ENCODE measurements at regions not wholly inside any gene's neighbourhood (a gene's known extent, or its start where the extent isn't known, plus 50 kb on each side); places are given as distances from the start of the nearest gene placed in this dataset.

DNA sequence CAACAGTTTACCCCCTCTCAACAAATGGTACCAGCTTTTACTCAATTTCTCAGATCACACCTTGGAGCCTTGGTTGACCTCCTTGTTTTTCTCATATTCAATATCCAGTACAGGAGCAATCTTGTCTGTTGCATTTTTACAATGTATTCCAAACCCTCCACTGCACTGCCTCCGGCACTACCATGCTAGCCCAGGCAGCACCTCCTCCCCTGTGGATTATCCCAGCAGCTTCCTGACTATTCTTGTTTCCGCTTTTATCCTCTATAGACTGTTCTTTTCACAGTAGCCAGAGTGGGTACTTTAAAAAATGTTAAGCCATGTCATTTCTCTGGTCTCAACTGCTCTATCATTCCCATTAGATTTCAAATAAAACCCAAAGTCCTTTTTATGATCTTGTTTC, 253.4 kb upstream of the GPRIN3 start:
- TF ChIP-seq EP300 (IDR thresholded peaks at IDR 0.05) (no peak), POLR2AphosphoS5 (IDR thresholded peaks at IDR 0.05) (no peak), POLR2A (IDR thresholded peaks at IDR 0.05) (no peak)
- TF ChIP-seq, protein P1, sequence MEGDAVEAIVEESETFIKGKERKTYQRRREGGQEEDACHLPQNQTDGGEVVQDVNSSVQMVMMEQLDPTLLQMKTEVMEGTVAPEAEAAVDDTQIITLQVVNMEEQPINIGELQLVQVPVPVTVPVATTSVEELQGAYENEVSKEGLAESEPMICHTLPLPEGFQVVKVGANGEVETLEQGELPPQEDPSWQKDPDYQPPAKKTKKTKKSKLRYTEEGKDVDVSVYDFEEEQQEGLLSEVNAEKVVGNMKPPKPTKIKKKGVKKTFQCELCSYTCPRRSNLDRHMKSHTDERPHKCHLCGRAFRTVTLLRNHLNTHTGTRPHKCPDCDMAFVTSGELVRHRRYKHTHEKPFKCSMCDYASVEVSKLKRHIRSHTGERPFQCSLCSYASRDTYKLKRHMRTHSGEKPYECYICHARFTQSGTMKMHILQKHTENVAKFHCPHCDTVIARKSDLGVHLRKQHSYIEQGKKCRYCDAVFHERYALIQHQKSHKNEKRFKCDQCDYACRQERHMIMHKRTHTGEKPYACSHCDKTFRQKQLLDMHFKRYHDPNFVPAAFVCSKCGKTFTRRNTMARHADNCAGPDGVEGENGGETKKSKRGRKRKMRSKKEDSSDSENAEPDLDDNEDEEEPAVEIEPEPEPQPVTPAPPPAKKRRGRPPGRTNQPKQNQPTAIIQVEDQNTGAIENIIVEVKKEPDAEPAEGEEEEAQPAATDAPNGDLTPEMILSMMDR (IDR thresholded peaks at IDR 0.05), result no peak
- 94 to 97% methylated on average over 2 of the region's 2 CpGs for WGBS, 2 donors (ENCODE audit: low coverage in 1 of 2)
- Histone ChIP-seq H3K4me1 (no peaks in the 10 kb centered on the region), H3K27ac (no peak overlapping the region), H3K4me3 (no peak overlapping the region), H3K36me3 (no peaks in the 10 kb centered on the region), H3K27me3 (no peaks in the 10 kb centered on the region), H3K9me3 (no peaks in the 10 kb centered on the region)
- ATAC-seq, result no peak

DNA sequence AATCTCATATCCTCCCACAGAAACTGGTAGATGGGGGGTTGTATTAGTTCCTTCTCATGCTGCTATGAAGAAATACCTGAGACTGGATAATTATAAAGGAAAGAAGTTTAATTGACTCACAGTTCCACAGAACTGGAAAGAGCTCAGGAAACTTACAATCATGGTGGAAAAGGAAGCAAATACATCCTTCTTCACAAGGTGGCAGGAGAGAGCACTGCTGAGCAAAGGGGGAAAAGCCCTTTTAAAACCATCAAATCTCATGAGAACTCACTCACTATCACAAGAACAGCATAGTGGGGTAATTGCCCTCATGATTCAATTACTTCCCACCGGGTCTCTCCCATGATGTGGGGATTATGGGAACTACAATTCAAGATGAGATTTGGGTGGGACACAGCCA, 250.5 kb upstream of the GPRIN3 start:
- no peak for ATAC-seq
- Histone ChIP-seq H3K9me3 (no peaks in the 10 kb centered on the region), H3K27ac (no peak overlapping the region), H3K36me3 (no peaks in the 10 kb centered on the region), H3K4me1 (no peaks in the 10 kb centered on the region), H3K4me3 (no peak overlapping the region), H3K27me3 (no peaks in the 10 kb centered on the region)
- WGBS, 2 donors (ENCODE audit: low coverage in 1 of 2), result 54 to 90% methylated on average over 1 of the region's 1 CpG
- TF ChIP-seq POLR2AphosphoS5 (IDR thresholded peaks at IDR 0.05), result no peak
- TF ChIP-seq, protein P1 (IDR thresholded peaks at IDR 0.05), result peak in 1 of 4 experiments; percentile 9

DNA sequence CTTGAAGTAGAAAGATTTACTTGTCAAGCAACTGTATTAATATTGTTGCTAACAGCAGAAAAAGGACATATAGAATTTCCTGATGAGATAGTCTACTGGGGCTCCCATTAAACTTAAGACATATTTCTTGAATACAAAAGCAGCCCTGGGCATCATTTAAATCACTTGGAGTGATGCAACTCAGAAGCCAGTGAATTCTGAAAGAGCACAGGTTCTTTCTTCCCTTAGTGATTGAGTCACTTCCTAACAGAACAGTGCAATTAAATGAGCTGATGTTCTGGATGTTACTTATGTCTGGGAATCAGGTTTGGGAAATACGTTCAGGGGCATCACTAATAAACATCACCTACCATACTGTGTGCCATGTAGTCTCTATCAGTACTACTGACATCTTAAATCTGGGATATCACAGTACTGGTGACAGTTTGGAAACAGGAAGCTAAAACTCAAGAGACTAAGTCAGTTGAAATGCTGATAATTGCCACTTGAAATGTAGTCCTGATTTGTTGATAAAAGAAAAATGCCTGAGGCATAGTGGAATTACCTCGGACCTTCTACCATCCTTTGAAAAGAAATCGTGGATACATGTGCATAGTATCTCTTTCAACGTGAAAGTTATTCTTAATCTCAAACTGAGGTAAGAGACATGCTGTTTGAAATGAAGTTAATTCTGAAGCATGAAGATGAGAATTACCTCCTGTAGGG, 249.2 kb upstream of the GPRIN3 start:
- Histone ChIP-seq H3K27me3 (no peaks in the 10 kb centered on the region), H3K9me3 (no peaks in the 10 kb centered on the region), H3K27ac (no peak overlapping the region), H3K4me3 (no peak overlapping the region), H3K4me1 (no peaks in the 10 kb centered on the region), H3K36me3 (no peaks in the 10 kb centered on the region)
- ATAC-seq, result no peak
- 60 to 86% methylated on average over 3 to 4 of the region's 4 CpGs for WGBS, 2 donors (ENCODE audit: low coverage in 1 of 2)
- TF ChIP-seq POLR2AphosphoS5 (IDR thresholded peaks at IDR 0.05) (no peak), EP300 (IDR thresholded peaks at IDR 0.05) (no peak), POLR2A (IDR thresholded peaks at IDR 0.05) (no peak)
- TF ChIP-seq, protein P1 (IDR thresholded peaks at IDR 0.05), result no peak

DNA sequence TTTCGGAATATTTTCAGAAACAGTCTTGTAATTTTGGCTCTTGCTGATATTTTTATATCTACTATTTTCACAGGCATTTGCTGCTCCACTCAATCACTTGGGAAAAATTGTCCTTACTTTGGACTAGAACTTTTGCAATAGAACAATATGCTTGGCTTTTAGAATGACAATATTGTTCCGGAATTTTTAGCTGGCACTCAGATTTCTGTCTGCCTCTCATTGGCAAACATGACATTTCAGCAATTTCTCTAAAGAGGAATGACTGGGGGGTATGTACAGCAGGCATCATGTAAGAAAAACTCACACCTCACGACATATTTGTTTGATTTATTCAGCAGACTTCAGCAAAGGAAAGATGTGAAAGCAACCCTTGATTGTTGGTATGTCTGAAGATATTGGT, 243.6 kb upstream of the GPRIN3 start:
- 72 to 90% methylated on average over 3 of the region's 3 CpGs for WGBS, 2 donors (ENCODE audit: low coverage in 1 of 2)
- TF ChIP-seq EP300 (IDR thresholded peaks at IDR 0.05) (no peak), POLR2A (IDR thresholded peaks at IDR 0.05) (no peak)

DNA sequence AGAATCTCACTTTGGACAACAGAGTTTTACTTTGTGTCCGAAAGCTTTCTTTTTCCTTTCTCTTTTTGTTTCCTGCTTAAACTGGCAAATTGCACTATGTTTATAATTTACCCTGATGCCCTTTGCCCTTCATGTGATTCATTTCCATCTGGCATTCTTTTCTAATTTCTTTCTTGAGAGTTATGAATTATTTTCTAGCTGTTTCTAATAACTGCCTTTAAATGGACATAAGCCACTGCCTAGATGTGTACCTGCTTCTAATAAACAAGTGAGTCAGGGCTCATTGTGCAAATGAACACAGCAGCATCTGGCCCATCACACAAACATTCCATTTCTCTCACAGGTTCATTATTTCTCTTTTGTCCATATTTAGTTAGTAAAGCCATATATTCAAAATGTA, 242.3 kb upstream of the GPRIN3 start:
- no peaks in the 10 kb centered on the region for H3K9me3 ChIP-seq
- TF ChIP-seq EP300 (IDR thresholded peaks at IDR 0.05) (no peak), POLR2AphosphoS5 (IDR thresholded peaks at IDR 0.05) (no peak), POLR2A (IDR thresholded peaks at IDR 0.05) (no peak)
- TF ChIP-seq, protein P1 (IDR thresholded peaks at IDR 0.05), result no peak
- no peaks in the 10 kb centered on the region for H3K27me3 ChIP-seq
- H3K36me3 ChIP-seq, result no peaks in the 10 kb centered on the region
- WGBS, 2 donors (ENCODE audit: low coverage in 1 of 2), result 29 to 67% methylated on average over 1 of the region's 1 CpG
- no peak overlapping the region for H3K4me3 ChIP-seq
- no peak for ATAC-seq
- H3K4me1 ChIP-seq, result no peaks in the 10 kb centered on the region
- no peak overlapping the region for H3K27ac ChIP-seq

More for the DNA sequence above, 243.6 kb upstream of the GPRIN3 start:
- H3K36me3 ChIP-seq, result no peaks in the 10 kb centered on the region
- ATAC-seq, result no peak
- no peaks in the 10 kb centered on the region for H3K9me3 ChIP-seq
- no peaks in the 10 kb centered on the region for H3K4me1 ChIP-seq
- H3K4me3 ChIP-seq, result no peak overlapping the region
- no peaks in the 10 kb centered on the region for H3K27me3 ChIP-seq
- no peak overlapping the region for H3K27ac ChIP-seq
